Effector memory CD4-positive, alpha-beta T cell (primary cell): ENCODE measurements at regions not wholly inside any gene's neighbourhood (a gene's known extent, or its start where the extent isn't known, plus 50 kb on each side); places are given as distances from the start of the nearest gene placed in this dataset.
"Not testable (repeated sequence)": the region's sequence is repeated elsewhere in the genome, so short reads cannot be mapped to it uniquely, and the experiment has no call there.

Experiments
- DNase-seq, 3 donors: peaks; one replicate each; pipeline ENCODE4 v3.0.0-alpha.2; 2020
- H3K27ac ChIP-seq: 2 replicates; pipeline ENCODE4 v1.7.0; 2013; ENCODE audit warnings: mild to moderate bottlenecking, low read length, moderate library complexity; ENCODE audit not compliant: insufficient read depth, poor library complexity, severe bottlenecking
- H3K27me3 ChIP-seq: replicated peaks from 2 replicates; pipeline ENCODE4 v1.7.0; 2013; ENCODE audit warnings: mild to moderate bottlenecking, low read length; ENCODE audit not compliant: insufficient read depth, control insufficient read depth, poor library complexity, severe bottlenecking
- H3K36me3 ChIP-seq: 2 replicates; pipeline ENCODE4 v1.7.0; 2013; ENCODE audit warnings: mild to moderate bottlenecking, low read length, moderate library complexity; ENCODE audit not compliant: control insufficient read depth, insufficient read depth
- H3K4me1 ChIP-seq: 2 replicates; pipeline ENCODE4 v1.7.0; 2013; ENCODE audit warnings: low read length, mild to moderate bottlenecking; ENCODE audit not compliant: control insufficient read depth, insufficient read depth, poor library complexity, severe bottlenecking
- H3K4me3 ChIP-seq: 2 replicates; pipeline ENCODE4 v1.7.0; 2013; ENCODE audit warnings: low read length, low read depth, mild to moderate bottlenecking; ENCODE audit not compliant: insufficient read depth, poor library complexity, severe bottlenecking
- H3K9me3 ChIP-seq: 2 replicates; pipeline ENCODE4 v1.7.0; 2013; ENCODE audit warnings: mild to moderate bottlenecking, low read length, moderate library complexity; ENCODE audit not compliant: control insufficient read depth

- H3K27me3 ChIP-seq: no peaks in the 10 kb centered on the region
- no peaks in the 10 kb centered on the region for H3K9me3 ChIP-seq
- H3K36me3 ChIP-seq: no peaks in the 10 kb centered on the region
- no peaks in the 10 kb centered on the region for H3K4me1 ChIP-seq
- H3K4me3 ChIP-seq: no peak overlapping the region
- H3K27ac ChIP-seq: no peak overlapping the region
- DNase-seq: no peak
These were observed 365.8 kb upstream of the TENM3 start for GRCh38 chr4:181877329-181877848.

- Histone ChIP-seq H3K4me3 (no peak overlapping the region), H3K4me1 (no peaks in the 10 kb centered on the region), H3K27me3 (no peaks in the 10 kb centered on the region), H3K36me3 (no peaks in the 10 kb centered on the region), H3K9me3 (no peaks in the 10 kb centered on the region), H3K27ac (no peak overlapping the region)
- DNase-seq: no peak
These were observed 353.2 kb upstream of the TENM3 start for GRCh38 chr4:181890031-181890430.

- H3K36me3 ChIP-seq: no peaks in the 10 kb centered on the region
- H3K9me3 ChIP-seq: no peaks in the 10 kb centered on the region
- no peak for DNase-seq
- no peaks in the 10 kb centered on the region for H3K4me1 ChIP-seq
- H3K27ac ChIP-seq: no peak overlapping the region
- H3K4me3 ChIP-seq: no peak overlapping the region
- no peaks in the 10 kb centered on the region for H3K27me3 ChIP-seq
These were observed 352.3 kb upstream of the TENM3 start for GRCh38 chr4:181890911-181891310.

- Histone ChIP-seq H3K36me3 (no peaks in the 10 kb centered on the region), H3K9me3 (no peaks in the 10 kb centered on the region), H3K4me1 (no peaks in the 10 kb centered on the region), H3K27ac (no peak overlapping the region), H3K27me3 (no peaks in the 10 kb centered on the region), H3K4me3 (no peak overlapping the region)
- no peak for DNase-seq
These were observed 346.6 kb upstream of the TENM3 start for GRCh38 chr4:181896614-181897013.

DNA sequence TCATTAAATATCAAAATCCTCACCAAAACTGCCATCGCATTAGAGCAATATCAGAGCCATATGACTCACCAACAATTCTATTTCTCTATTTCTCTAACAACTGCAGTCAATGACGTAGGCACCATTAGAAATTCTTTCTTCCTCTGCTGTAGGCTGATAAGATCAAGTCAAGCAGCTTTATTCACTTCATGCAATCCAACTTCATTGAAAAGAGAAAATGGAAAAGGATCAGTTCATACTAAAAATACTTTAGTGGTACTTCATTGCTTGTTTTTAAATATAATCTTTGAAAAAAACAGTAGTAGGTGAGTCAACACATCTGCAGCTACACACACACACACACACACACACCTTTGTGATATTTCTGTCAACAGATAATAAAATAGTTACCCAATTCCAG is 345.3 kb upstream of the TENM3 start:
- H3K27me3 ChIP-seq: no peaks in the 10 kb centered on the region
- no peak for DNase-seq
- no peaks in the 10 kb centered on the region for H3K9me3 ChIP-seq
- H3K4me1 ChIP-seq: no peaks in the 10 kb centered on the region
- H3K27ac ChIP-seq: no peak overlapping the region
- H3K36me3 ChIP-seq: no peaks in the 10 kb centered on the region
- H3K4me3 ChIP-seq: no peak overlapping the region

DNA sequence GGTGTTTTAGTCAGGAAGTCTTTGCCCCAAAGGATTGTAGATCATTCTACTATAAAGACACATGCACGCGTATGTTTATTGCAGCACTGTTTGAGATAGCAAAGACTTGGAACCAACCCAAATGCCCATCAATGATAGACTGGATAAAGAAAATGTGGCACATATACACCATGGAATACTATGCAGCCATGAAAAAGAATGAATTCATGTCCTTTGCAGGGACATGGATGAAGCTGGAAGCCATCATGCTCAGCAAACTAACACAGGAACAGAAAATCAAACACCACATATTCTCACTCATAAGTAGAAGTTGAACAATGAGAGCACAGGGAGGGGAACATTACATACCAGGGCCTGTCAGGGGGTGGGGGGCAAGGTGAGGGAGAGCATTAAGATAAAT is 340.8 kb upstream of the TENM3 start:
- not testable (repeated sequence) for H3K4me3 ChIP-seq, H3K27ac ChIP-seq, H3K9me3 ChIP-seq, DNase-seq, H3K36me3 ChIP-seq, H3K27me3 ChIP-seq, H3K4me1 ChIP-seq

DNA sequence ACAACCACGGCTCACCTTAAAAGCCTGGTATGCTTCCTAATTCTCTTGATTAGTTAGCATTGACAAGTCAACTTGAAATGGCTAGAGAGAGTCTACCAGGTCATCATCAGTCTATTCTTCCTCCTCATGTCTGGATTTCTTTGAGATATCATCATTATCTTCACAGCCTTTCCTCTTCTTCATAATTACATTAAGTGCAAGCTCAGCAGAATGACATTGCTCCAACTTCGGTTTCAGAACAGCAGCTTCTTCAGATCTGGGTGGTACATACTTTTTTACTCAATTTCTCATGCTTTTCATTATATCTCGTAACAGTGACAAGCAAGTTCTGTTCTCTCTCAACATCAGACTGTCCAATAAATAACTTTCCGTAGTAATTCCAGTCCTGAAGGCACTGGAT is 337.5 kb upstream of the TENM3 start:
- Histone ChIP-seq H3K9me3 (no peaks in the 10 kb centered on the region), H3K27me3 (no peaks in the 10 kb centered on the region), H3K4me1 (no peaks in the 10 kb centered on the region), H3K4me3 (no peak overlapping the region), H3K27ac (no peak overlapping the region), H3K36me3 (no peaks in the 10 kb centered on the region)
- DNase-seq: no peak

- Histone ChIP-seq H3K4me1 (no peaks in the 10 kb centered on the region), H3K4me3 (no peak overlapping the region), H3K27me3 (no peaks in the 10 kb centered on the region), H3K36me3 (no peaks in the 10 kb centered on the region), H3K27ac (no peak overlapping the region), H3K9me3 (no peaks in the 10 kb centered on the region)
- no peak for DNase-seq
These were observed 335.0 kb upstream of the TENM3 start for GRCh38 chr4:181908168-181908567.

GRCh38 chr4:181909368-181909767 is 333.8 kb upstream of the TENM3 start:
- Histone ChIP-seq H3K36me3 (no peaks in the 10 kb centered on the region), H3K4me1 (no peaks in the 10 kb centered on the region), H3K4me3 (no peak overlapping the region), H3K27me3 (no peaks in the 10 kb centered on the region), H3K27ac (no peak overlapping the region), H3K9me3 (no peaks in the 10 kb centered on the region)
- DNase-seq: no peak

DNA sequence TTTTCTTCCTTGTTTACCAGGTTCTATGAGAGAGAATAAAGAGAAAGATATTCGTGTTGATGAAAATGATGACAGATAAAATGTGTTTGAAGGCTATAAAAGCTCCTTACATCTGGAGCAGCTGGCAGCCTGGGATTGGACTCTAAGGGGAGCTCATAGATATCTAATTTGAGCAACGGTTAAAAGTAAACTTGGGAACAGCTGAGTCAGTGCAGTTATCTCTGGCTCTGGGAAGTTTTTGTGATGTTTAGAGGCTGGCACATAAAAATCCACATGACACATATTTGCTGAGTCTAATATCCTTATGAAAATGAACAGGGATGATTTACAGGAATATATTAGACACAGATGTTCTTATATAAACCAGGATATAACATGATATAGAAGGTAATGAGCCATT is 331.8 kb upstream of the TENM3 start:
- Histone ChIP-seq H3K36me3 (no peaks in the 10 kb centered on the region), H3K27ac (no peak overlapping the region), H3K4me3 (no peak overlapping the region), H3K4me1 (no peaks in the 10 kb centered on the region), H3K9me3 (no peaks in the 10 kb centered on the region), H3K27me3 (no peaks in the 10 kb centered on the region)
- DNase-seq: no peak

DNA sequence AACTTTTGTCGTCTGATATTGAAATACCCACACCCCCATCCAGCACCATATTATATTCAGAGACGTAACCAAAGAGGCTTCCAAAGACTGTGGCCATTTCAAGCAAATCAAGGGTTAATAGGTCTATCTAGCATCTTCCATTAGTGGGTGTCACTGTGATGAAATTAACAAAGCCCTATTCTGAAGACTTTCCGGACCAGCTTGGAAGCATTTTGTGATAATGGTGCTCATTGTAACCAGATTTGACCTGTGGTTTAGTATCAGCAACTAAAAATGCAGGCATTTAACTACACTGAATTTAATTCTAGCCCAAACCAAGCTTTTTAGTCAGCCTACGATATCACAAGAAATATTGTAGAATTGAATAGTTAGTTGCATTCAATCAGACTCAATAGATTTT is 309.7 kb upstream of the TENM3 start:
- Histone ChIP-seq H3K4me3 (no peak overlapping the region), H3K9me3 (no peaks in the 10 kb centered on the region), H3K36me3 (no peaks in the 10 kb centered on the region), H3K27me3 (no peaks in the 10 kb centered on the region), H3K27ac (no peak overlapping the region), H3K4me1 (no peaks in the 10 kb centered on the region)
- DNase-seq: no peak
